HG03342 (cell line): ENCODE measurements at regions not wholly inside any gene's neighbourhood (a gene's known extent, or its start where the extent isn't known, plus 50 kb on each side); places are given as distances from the start of the nearest gene placed in this dataset.
"Not testable (repeated sequence)": the region's sequence is repeated elsewhere in the genome, so short reads cannot be mapped to it uniquely, and the experiment has no call there.

ENCODE experiments used
- ATAC-seq: cut with Tn5 transposase; IDR thresholded peaks from one replicate; pipeline ENCODE4 v1.9.1; 2021; ENCODE audit warnings: mild to moderate bottlenecking, moderate library complexity; ENCODE audit not compliant: unreplicated experiment

DNA sequence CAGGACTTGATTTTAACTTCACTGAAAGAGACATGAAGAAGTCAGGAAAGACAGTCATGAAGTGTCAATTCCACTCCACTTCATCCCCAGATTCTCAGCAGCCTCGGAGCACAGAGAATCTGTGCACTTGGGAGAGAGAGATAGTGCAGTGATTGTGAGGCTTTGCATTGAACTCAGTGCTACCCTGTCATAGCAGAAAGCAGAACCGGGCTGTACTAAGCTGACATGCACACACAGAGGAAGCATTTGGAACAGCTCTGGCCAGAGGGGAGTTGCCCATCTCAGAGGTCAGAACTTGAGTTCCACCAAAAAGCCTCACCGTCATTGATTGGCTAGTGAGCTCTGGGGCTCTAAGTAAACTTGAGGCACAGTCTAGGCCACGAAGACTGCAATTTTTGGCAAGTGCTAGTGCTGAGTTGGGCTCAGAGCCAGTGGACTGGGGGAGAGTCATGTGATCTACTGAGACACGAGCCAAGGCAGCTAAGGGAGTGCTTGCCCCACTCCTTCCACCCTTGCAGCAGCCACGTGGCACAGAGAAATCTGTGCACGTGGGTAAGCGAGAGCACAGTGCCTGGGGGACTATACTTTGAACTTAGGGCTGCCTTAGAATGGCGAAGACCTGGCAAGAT, 810.2 kb upstream of the ADAMTS5 start:
- no peak for ATAC-seq

DNA sequence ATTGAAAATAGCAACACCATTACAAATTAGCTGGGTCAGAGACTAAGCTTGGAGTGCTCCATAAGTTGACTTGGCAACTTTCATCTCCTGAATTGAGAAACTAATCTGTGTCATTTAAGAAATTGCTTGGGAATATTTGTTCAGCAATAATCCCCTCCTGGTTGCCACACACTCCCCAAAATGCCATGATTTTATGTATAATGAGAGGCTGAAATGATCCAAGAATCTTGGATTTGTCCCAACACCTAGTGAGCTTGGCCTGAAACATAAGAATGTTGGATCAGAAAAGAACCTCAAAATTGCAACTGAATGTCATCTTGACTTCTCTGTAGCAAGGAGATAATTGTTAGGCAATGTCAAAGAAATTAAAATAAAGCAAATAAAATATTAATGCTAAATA, 805.9 kb upstream of the ADAMTS5 start:
- ATAC-seq, result no peak

DNA sequence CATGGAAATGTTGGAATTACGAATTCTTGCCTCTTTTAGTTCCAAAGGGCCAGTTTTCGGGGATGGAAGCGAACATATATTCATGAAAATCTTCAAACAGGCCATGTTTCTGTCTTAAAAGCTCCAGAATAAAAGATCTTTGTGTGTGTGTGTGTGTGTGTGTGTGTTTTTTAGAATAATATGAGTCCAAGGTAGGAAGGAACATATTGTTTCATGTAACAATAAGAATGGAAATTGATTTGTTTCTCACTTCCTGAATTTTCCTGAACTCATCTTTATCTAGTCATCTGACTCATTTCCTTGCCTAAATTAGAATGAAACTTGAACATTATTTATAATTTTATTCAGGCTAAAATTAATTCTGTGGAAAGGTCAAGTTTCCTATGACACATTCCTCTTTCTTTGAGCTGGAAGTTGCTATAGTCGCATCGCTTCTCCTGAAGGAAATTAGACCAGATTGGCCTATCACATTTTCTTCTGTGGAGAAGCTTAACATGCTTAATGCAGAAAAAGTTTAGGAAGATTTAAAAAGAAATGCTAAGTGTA, 805.1 kb upstream of the ADAMTS5 start:
- ATAC-seq, result no peak

DNA sequence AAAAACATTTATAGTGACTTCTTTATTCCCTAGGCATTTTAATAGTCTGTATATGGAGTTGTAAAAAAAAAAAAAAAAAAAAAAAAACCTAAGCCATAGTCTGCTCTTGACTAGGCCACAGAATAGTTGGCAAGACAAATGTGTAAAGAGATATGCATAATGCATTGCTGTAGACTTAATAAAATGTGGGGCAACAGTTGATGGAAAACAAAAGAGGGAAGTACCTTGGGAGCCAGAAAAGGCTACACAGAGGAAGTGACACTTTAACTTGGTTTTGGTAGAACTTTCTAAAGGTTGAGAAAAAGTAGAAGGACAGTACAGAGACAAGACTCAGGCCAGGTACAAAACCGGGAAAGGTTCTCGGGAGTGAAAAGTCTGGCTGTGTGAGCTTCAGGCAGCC, 802.9 kb upstream of the ADAMTS5 start:
- no peak for ATAC-seq

DNA sequence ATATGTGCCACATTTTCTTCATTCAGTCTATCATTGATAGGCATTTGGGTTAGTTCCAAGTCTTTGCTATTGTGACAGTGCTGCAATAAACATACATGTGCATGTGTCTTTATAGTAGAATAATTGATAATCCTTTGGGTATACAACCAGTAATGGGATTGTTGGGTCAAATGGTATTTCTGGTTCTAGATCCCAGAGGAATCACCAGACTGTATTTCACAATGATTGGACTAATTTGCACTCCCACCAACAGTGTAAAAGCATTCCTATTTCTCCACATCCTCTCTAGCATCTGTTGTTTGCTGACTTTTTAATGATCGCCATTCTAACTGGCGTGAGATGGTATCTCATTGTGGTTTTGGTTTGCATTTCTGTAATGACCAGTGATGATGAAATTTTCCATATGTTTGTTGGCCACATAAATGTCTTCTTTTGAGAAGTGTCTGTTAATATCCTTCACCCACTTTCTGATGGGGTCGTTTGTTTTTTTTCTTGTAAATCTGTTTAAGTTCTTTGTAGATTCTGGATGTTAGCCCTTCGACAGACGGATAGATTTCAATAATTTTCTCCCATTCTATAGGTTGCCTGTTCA, 801.3 kb upstream of the ADAMTS5 start:
- ATAC-seq, result not testable (repeated sequence)

DNA sequence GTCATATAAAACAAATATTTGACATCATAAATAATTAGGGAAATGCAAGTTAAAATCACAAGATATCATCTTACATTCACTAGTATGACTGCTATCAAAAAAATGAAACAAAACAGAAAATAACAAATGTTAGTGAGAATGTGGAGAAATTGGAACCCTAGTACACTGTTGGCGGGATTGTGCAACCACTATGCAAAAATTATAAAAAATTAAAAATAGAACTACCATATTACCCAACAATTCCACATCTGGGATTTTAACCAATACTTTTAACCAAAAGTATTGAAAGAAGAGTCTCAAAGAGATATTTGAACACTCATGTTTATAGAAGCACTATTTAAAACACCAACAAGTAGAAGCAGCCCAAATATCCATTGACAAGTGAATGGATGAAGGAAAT, 797.2 kb upstream of the ADAMTS5 start:
- no peak for ATAC-seq

DNA sequence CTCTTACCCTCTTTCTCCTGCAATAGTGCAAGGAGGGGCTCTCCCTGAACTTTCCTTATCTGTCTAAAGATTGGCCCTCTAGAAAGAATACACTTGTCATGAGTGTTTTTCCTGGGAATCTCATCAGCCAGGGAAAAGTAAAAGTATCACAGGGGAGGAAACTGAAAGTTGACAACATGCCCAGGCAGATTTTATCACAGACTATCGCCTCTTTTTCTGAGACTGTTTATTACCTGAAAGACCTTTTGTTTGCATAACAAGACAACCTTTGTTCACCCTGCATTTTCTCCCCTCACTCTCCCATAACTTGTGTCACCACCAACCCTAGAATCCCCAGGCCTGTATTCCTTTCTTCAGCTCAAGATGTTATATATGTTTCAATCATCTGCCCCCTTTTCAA, 794.7 kb upstream of the ADAMTS5 start:
- no peak for ATAC-seq

DNA sequence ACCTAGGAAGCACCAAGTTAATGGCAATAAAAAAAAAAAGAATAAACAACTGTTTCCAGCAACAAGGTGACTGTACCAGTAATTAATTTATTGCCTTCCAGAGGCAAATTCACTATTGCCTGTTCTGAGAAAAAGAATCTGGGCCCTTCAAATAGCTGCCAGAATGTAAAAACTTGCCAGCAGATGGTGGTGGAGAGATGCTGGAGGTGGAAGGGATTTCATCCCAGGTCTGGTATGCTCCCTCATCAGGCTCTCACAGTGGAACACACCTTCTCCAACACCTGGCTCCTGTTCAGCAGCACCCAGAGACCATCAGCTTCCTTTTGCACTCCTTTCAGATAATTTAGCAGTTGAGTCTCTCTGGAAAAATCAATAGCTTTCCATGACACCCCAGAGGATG, 792.9 kb upstream of the ADAMTS5 start:
- ATAC-seq, result no peak

DNA sequence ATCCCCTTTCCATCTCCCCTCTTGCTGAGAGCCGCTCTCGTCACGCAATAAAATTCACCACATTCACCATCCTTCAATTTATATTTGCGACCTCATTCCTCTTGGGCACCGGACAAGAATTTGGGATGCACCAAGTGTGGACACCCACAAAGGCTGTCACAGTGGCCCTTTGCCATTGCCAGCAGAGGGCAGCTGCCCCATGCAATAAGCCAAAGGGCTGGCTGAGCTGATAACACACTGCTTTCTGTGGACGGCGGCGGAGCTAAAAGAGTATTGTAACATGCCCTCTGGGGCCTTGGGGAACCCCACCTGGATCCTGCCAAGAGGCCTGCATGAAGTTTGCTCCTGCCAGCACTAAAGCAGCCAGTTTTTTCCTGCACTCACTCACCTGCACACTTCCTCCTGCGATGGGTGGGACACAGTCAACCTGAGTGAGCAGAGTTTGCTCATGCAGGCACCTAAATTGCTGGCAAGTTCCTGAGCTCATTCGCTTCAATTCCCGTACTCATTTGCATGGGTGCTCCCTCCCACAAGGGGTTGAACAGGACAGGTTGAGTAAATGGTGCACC, 792.3 kb upstream of the ADAMTS5 start:
- no peak for ATAC-seq

DNA sequence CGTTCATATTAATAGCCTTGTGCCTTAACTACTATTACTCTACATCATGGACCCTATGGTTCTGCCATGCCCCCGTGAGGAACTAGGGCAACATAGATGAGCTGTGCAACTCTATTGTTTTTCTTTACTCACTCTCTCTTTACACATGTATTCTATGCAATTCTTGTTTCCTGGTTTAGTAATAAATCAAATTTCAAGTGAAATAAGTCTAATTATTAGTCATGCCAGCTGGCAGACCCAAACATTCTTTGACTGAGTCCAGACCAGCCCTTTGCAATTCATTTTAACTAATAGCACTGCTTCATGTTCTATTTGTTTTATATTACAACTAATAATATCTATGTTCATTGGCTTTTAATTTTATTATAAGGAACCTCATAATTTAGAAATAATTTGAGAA, 789.3 kb upstream of the ADAMTS5 start:
- no peak for ATAC-seq

DNA sequence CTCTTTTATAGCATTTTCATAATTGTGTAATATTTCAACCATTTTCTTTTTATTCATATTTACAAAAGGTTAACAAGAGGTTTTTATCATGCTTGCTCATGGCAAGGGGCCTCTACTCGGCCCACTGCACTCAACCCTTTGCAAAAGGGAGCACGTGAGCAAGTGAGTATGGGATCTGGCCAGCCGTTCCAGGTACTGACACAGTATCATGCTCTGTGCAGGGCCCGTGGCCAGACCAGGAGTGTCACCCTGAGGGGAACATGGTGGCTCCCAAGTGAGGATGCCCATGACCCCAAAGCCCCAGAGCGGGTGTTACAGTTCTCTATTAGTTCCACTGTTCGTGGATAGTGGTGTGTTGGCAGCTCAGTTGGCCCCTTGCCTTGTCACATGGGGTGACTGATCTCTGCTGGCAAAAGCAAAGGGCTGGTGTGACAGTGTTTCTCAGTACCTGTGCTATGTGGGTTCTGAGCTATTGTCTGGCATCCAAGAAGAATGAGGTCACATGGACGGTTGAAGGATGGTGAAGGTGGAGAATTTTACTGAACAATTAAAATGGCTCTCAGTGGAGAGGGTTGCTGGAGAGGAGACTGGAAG, 777.2 kb upstream of the ADAMTS5 start:
- ATAC-seq, result no peak

DNA sequence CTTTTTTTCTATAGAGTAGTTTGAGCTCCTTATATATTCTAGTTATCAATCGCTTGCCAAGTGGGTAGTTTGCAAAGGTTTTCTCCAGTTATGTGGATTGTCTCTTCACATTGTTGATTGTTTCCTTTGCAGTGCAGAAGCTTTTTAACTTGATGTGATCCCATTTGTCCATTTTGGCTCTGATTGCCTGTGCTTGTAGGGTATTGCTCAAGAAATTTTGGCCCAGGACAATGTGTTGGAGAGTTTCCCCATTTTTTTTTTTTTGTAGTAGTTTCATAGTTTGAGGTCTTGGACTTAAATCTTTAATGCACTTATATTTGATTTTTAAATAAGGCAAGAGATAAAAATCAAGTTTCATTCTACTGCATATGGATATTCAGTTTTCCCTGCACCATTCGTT, 774.8 kb upstream of the ADAMTS5 start:
- ATAC-seq, result no peak

DNA sequence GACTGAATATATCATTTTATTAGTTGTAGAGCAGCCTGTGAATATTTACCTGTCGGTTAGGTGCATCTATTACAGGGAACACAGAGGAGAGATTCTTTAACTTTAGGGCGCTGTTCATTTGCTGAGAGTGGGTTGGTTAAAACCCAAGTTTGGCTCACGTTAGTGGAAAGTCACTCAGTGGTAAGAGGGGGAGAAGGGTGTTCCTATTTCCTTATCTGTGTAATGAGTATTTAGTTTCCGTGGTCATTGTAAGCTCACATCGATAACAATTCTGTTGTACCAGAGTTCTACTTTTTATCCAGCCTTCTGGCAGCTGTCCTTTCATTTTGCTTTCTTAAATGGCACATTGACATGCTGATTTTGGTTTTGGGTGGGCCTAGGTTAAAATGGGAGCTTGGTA, 773.2 kb upstream of the ADAMTS5 start:
- ATAC-seq, result no peak

DNA sequence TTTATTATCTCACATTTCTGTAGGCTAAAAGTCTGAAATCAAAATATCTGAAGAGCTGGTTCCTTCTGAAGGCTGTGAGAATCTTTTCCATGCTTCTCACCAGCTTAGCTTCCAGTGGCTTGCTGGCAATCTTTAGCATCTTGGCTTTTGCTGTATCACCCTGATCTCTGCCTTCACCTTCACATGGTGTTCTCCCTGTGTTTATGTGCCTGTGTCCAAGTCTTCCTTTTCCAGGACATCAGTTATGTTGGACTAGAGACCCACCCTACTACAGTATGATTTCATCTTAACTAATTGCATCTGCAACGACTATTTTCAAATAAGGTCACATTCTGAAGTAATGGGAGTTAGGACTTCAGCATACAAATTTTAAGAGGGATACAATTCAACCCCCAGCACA, 772.3 kb upstream of the ADAMTS5 start:
- no peak for ATAC-seq

DNA sequence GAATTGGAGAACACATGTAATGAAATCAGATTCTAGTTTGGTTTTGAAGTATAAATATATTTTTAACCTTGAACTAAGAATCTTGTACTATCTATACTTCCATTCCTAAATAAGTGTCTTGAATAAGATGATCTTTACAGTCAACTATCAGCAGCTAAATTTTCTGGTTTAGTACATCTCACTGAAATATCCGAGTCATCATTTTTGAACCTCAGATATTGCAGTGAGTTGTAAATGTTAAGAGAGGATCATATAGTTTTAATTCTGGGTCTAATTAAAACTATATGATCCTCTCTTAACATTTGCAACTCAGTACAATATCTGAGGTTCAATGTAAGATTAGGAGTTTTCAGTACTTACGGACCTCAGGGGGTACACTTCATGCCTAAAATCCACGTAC, 768.8 kb upstream of the ADAMTS5 start:
- ATAC-seq, result no peak

DNA sequence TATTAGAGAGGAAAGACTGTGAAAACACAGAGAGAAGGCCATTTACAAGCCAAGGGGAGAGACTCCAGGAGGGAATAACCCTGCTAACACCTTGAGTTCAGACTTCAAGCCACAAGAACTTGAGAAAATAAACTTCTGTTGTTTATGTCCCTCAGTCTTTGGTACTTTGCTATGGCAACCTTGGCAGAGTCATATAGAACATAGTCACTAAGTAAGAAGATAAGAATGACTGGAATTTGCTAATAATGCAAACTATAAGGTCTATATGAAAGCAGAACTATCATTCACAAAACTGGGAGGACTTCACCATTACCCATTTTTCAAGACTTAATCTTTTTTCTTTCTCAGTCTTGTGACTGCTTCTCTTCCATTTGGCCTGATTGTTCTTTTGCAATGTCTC, 767.3 kb upstream of the ADAMTS5 start:
- ATAC-seq, result no peak

DNA sequence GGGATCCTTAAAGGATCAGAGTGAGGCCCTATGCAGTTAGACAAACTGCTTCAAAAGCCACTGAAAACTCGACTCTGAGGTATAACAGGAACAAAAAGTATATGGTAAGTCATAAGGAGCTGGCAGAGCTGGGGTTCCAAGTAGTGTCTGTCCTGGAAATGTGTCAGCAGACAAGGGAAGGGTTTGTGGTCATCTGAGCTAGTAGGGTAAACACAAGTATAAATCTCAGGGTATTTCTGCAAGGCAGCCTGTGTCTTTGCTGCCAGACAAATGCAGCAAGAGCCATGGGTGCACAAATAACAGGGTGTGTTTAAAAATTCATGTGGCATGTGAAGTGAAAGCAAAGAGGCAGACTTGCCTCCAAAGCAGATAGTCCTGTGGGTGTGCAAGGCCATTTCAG, 759.0 kb upstream of the ADAMTS5 start:
- ATAC-seq, result no peak

DNA sequence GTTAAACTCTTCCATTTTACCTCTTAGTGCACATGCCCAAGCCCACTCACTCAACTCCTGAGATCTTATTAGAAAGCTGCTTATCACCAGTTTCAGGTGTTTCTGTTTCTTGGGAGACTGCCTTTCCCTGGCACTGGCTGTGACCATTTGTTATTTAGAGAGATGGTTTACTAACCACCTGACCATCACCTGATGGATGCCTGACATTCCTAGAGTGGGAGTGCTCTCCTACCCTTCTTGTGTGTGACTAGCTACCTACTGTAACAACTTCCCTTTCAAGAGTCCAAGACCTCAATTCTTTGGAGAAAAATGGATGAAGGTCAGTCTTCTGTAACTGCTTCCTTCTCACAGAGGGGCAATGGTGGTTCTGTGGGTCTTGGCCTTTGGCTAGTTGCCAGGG, 755.2 kb upstream of the ADAMTS5 start:
- no peak for ATAC-seq

DNA sequence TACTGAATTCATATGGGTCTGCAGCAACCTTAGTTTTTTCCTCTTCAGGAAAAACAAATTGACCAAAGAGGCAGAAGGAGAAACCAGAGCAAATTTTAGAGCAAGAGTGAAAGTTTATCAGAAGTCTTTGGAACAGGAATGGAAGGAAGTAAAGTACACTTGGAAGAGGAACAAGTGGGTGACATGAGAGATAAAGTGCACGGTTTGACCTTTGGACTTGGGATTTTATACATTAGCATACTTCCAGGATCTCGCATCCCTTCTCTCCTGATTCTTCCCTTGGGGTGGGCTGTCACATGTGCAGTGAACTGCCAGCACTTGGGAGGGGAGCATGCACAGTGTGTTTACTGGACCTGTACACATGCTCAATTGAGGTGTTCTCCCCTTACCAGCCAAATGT, 754.8 kb upstream of the ADAMTS5 start:
- no peak for ATAC-seq

DNA sequence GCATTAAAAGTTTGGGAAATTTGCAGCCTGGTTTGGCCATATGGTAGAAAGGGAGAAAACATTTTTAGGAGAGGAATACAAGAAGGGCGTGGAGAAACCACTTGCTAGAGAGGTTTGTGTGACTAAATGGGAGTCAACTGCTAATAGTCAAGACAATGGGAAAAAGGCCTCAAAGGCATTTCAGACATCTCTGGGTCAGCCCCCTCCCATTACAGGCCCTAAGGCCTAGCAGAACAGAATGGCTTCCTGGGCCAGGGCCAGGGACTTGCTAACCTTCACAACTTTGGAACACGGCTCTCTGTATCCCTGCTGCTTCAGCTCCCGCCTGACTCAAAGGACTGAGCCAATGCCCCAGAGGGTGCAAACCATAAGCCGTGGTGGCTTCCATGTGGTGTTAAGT, 752.3 kb upstream of the ADAMTS5 start:
- no peak for ATAC-seq

DNA sequence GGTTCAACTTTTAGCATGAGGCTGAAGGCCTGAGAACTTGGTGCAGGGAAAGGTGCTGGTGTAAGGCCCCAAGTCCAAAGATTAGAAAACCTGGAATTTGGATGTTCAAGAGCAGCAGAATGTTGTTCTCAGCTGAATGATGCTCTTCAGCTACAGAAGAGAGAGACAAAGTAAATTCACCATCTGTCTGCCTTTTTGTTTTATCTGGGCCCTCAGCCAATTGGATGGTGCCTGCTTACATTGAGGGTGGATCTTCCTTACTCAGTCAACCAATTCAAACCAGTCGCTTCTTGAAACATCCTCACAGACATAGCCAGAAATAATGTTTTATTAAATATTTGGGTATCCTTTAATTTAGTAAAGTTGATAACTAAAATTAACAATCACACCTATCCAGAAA, 748.2 kb upstream of the ADAMTS5 start:
- no peak for ATAC-seq
